HG02970 (cell line): ENCODE measurements at regions not wholly inside any gene's neighbourhood (a gene's known extent, or its start where the extent isn't known, plus 50 kb on each side); places are given as distances from the start of the nearest gene placed in this dataset.
"Not testable (repeated sequence)": the region's sequence is repeated elsewhere in the genome, so short reads cannot be mapped to it uniquely, and the experiment has no call there.

Experiments
- ATAC-seq: cut with Tn5 transposase; IDR thresholded peaks from one replicate; pipeline ENCODE4 v1.9.1; 2021; ENCODE audit warnings: mild to moderate bottlenecking, moderate library complexity, moderate number of reproducible peaks; ENCODE audit not compliant: unreplicated experiment, low FRiP score

GRCh38 chr4:160265014-160265413 lies 1162.1 kb downstream of the RAPGEF2 start:
- ATAC-seq = no peak

- no peak for ATAC-seq
These were observed 1163.0 kb downstream of the RAPGEF2 start for GRCh38 chr4:160265836-160266235.

- ATAC-seq = no peak
These were observed 1174.0 kb downstream of the RAPGEF2 start for GRCh38 chr4:160276785-160277325.

- ATAC-seq = no peak
These were observed 1180.2 kb downstream of the RAPGEF2 start for GRCh38 chr4:160283081-160283480.

- no peak for ATAC-seq
These were observed 1181.6 kb downstream of the RAPGEF2 start for GRCh38 chr4:160284516-160284915.

- no peak for ATAC-seq
These were observed 1183.2 kb downstream of the RAPGEF2 start for GRCh38 chr4:160286051-160286450.

- ATAC-seq = no peak
These were observed 1193.6 kb downstream of the RAPGEF2 start for GRCh38 chr4:160296476-160296875.

GRCh38 chr4:160299177-160299576 lies 1196.3 kb downstream of the RAPGEF2 start:
- ATAC-seq = no peak

- ATAC-seq = no peak
These were observed 1196.7 kb downstream of the RAPGEF2 start for GRCh38 chr4:160299608-160300007.

GRCh38 chr4:160316036-160316435 lies 1213.2 kb downstream of the RAPGEF2 start:
- no peak for ATAC-seq

GRCh38 chr4:160318567-160319220 lies 1215.8 kb downstream of the RAPGEF2 start:
- ATAC-seq = no peak

- ATAC-seq = no peak
These were observed 1216.5 kb downstream of the RAPGEF2 start for GRCh38 chr4:160319221-160319867.

GRCh38 chr4:160319868-160320260 lies 1217.0 kb downstream of the RAPGEF2 start:
- no peak for ATAC-seq

- ATAC-seq = no peak
These were observed 1223.2 kb downstream of the RAPGEF2 start for GRCh38 chr4:160326110-160326509.

GRCh38 chr4:160347197-160347596 lies 1244.3 kb downstream of the RAPGEF2 start:
- no peak for ATAC-seq

GRCh38 chr4:160350944-160351343 lies 1248.1 kb downstream of the RAPGEF2 start:
- ATAC-seq = no peak

- ATAC-seq = no peak
These were observed 1249.8 kb downstream of the RAPGEF2 start for GRCh38 chr4:160352637-160353036.

- ATAC-seq = no peak
These were observed 1250.7 kb downstream of the RAPGEF2 start for GRCh38 chr4:160353548-160353947.

GRCh38 chr4:160362478-160362877 lies 1259.6 kb downstream of the RAPGEF2 start:
- no peak for ATAC-seq

GRCh38 chr4:160364217-160364616 lies 1261.3 kb downstream of the RAPGEF2 start:
- no peak for ATAC-seq

- ATAC-seq = not testable (repeated sequence)
These were observed 1261.8 kb downstream of the RAPGEF2 start for GRCh38 chr4:160364665-160365064.

GRCh38 chr4:160365383-160365782 lies 1262.5 kb downstream of the RAPGEF2 start:
- ATAC-seq = not testable (repeated sequence)
